HG03066 (cell line): ENCODE measurements at regions not wholly inside any gene's neighbourhood (a gene's known extent, or its start where the extent isn't known, plus 50 kb on each side); places are given as distances from the start of the nearest gene placed in this dataset.
"Not testable (repeated sequence)": the region's sequence is repeated elsewhere in the genome, so short reads cannot be mapped to it uniquely, and the experiment has no call there.

Experiments
- ATAC-seq: cut with Tn5 transposase; IDR thresholded peaks from one replicate; pipeline ENCODE4 v1.9.1; 2021; ENCODE audit warnings: low read depth; ENCODE audit not compliant: unreplicated experiment

GRCh38 chr12:24530689-24531088 is 418.2 kb downstream of the BCAT1 start:
- ATAC-seq = no peak

GRCh38 chr12:24527102-24527501 is 421.8 kb downstream of the BCAT1 start:
- ATAC-seq = no peak

GRCh38 chr12:24522736-24523135 is 426.2 kb downstream of the BCAT1 start:
- no peak for ATAC-seq

GRCh38 chr12:24519759-24520158 is 429.1 kb downstream of the BCAT1 start:
- ATAC-seq = no peak

- ATAC-seq = no peak
These were observed 431.9 kb downstream of the BCAT1 start for GRCh38 chr12:24517000-24517399.

GRCh38 chr12:24510581-24511125 is 438.2 kb downstream of the BCAT1 start:
- ATAC-seq = no peak

GRCh38 chr12:24507827-24508226 is 441.1 kb downstream of the BCAT1 start:
- no peak for ATAC-seq

- no peak for ATAC-seq
These were observed 443.4 kb downstream of the BCAT1 start for GRCh38 chr12:24505366-24506015.

GRCh38 chr12:24503477-24503876 is 445.4 kb downstream of the BCAT1 start:
- ATAC-seq = not testable (repeated sequence)

GRCh38 chr12:24500831-24501230 is 448.1 kb downstream of the BCAT1 start:
- ATAC-seq = no peak

GRCh38 chr12:24500421-24500820 is 448.5 kb downstream of the BCAT1 start:
- ATAC-seq = no peak

GRCh38 chr12:24499151-24500146 is 449.5 kb downstream of the BCAT1 start:
- ATAC-seq = no peak

GRCh38 chr12:24496755-24497154 is 452.1 kb downstream of the BCAT1 start:
- no peak for ATAC-seq

- no peak for ATAC-seq
These were observed 454.5 kb downstream of the BCAT1 start for GRCh38 chr12:24494401-24494800.

- no peak for ATAC-seq
These were observed 456.9 kb downstream of the BCAT1 start for GRCh38 chr12:24491968-24492367.

GRCh38 chr12:24489939-24490338 is 459.0 kb downstream of the BCAT1 start:
- ATAC-seq = no peak

GRCh38 chr12:24488906-24489619 is 459.8 kb downstream of the BCAT1 start:
- no peak for ATAC-seq

GRCh38 chr12:24488091-24488596 is 460.8 kb downstream of the BCAT1 start:
- ATAC-seq = no peak

GRCh38 chr12:24487606-24488005 is 461.3 kb downstream of the BCAT1 start:
- ATAC-seq = no peak

- no peak for ATAC-seq
These were observed 465.2 kb downstream of the BCAT1 start for GRCh38 chr12:24483732-24484131.
